ENCODE measurements at regions not wholly inside any gene's neighbourhood (a gene's known extent, or its start where the extent isn't known, plus 50 kb on each side); places are given as distances from the start of the nearest gene placed in this dataset.
"Not testable (repeated sequence)": the region's sequence is repeated elsewhere in the genome, so short reads cannot be mapped to it uniquely, and the experiment has no call there.

GRCh38 chr15:31507573-31507972, 180.9 kb downstream of the KLF13 start:
- H3K23ac ChIP-seq (ENCODE audit: low read depth, low read length, poor library complexity); H4K8ac ChIP-seq (ENCODE audit: low read depth, low read length); H3K18ac ChIP-seq (ENCODE audit: low read length); H4K91ac ChIP-seq (ENCODE audit: low read depth, low read length, poor library complexity); H3K4me1 ChIP-seq (ENCODE audit: control insufficient read depth in 2 of 2, insufficient read depth in 1 of 2, low read depth in 1 of 2, low read length in 2 of 2); H2BK12ac ChIP-seq (ENCODE audit: low read length); H2BK15ac ChIP-seq (ENCODE audit: low read length); H2BK5ac ChIP-seq (ENCODE audit: low read length); H3K4me2 ChIP-seq (ENCODE audit: insufficient read depth, low read length, poor library complexity, severe bottlenecking); H3K14ac ChIP-seq (ENCODE audit: low read length); H2AK5ac ChIP-seq (ENCODE audit: low read depth, low read length); H2BK120ac ChIP-seq (ENCODE audit: low read depth, low read length); DNase-seq (ENCODE audit: low spot score); H3K27ac ChIP-seq (replicated peaks; ENCODE audit: low read length); H3K4me3 ChIP-seq (ENCODE audit: low read length in 2 of 2); H3K4ac ChIP-seq (ENCODE audit: low read length); H2AFZ ChIP-seq (ENCODE audit: low read length); H3K36me3 ChIP-seq (replicated peaks in 1 of 2; ENCODE audit: control insufficient read depth in 2 of 2, insufficient read depth in 2 of 2, low read length in 2 of 2); H3K9ac ChIP-seq (ENCODE audit: low read depth, low read length, poor library complexity); H3K9me3 ChIP-seq (replicated peaks in 1 of 2; ENCODE audit: control insufficient read depth in 2 of 2, insufficient read depth in 1 of 2, low read depth in 1 of 2, low read length in 2 of 2); H3K79me1 ChIP-seq (ENCODE audit: low read depth, low read length); H3K27me3 ChIP-seq (ENCODE audit: control insufficient read depth in 3 of 3, insufficient read depth in 3 of 3, low read depth in 1 of 3, low read length in 3 of 3): not testable (repeated sequence)
- 100% methylated on average over 1 of the region's 5 CpGs; no CpG with 5 or more reads in 1 of the 2 donors for WGBS, 2 donors (ENCODE audit: extremely low coverage in 2 of 2, insufficient read length in 2 of 2, insufficient replicate concordance in 1 of 2)

- H3K4me3 ChIP-seq (ENCODE audit: low read length in 2 of 2) = no peak overlapping the region
These were observed 182.0 kb downstream of the KLF13 start for GRCh38 chr15:31508656-31509055.

GRCh38 chr15:31510057-31510456, 183.4 kb downstream of the KLF13 start:
- H4K8ac ChIP-seq (ENCODE audit: low read depth, low read length) = no peak overlapping the region
- no CpG with 5 or more reads among the region's 11 CpGs for WGBS, 2 donors (ENCODE audit: extremely low coverage in 2 of 2, insufficient read length in 2 of 2, insufficient replicate concordance in 1 of 2)
- H2BK12ac ChIP-seq (ENCODE audit: low read length) = no peak overlapping the region
- H3K23ac ChIP-seq (ENCODE audit: low read depth, low read length, poor library complexity) = no peak overlapping the region
- H3K27me3 ChIP-seq (ENCODE audit: control insufficient read depth in 3 of 3, insufficient read depth in 3 of 3, low read depth in 1 of 3, low read length in 3 of 3) = no peaks in the 10 kb centered on the region
- H3K27ac ChIP-seq (replicated peaks; ENCODE audit: low read length) = no peak overlapping the region
- H3K4me3 ChIP-seq (ENCODE audit: low read length in 2 of 2) = no peak overlapping the region
- H2AK5ac ChIP-seq (ENCODE audit: low read depth, low read length) = no peak overlapping the region
- DNase-seq (ENCODE audit: low spot score) = no peak
- no peaks in the 10 kb centered on the region for H3K4me1 ChIP-seq (ENCODE audit: control insufficient read depth in 2 of 2, insufficient read depth in 1 of 2, low read depth in 1 of 2, low read length in 2 of 2)
- no peak overlapping the region for H2BK5ac ChIP-seq (ENCODE audit: low read length)
- H2AFZ ChIP-seq (ENCODE audit: low read length) = no peak overlapping the region
- H3K79me1 ChIP-seq (ENCODE audit: low read depth, low read length) = no peaks in the 10 kb centered on the region
- no peak overlapping the region for H3K14ac ChIP-seq (ENCODE audit: low read length)
- H2BK120ac ChIP-seq (ENCODE audit: low read depth, low read length) = no peak overlapping the region
- H3K9ac ChIP-seq (ENCODE audit: low read depth, low read length, poor library complexity) = no peak overlapping the region
- no peak overlapping the region for H3K18ac ChIP-seq (ENCODE audit: low read length)
- H4K91ac ChIP-seq (ENCODE audit: low read depth, low read length, poor library complexity) = no peak overlapping the region
- H3K9me3 ChIP-seq (replicated peaks in 1 of 2; ENCODE audit: control insufficient read depth in 2 of 2, insufficient read depth in 1 of 2, low read depth in 1 of 2, low read length in 2 of 2) = no peaks in the 10 kb centered on the region
- H3K36me3 ChIP-seq (replicated peaks in 1 of 2; ENCODE audit: control insufficient read depth in 2 of 2, insufficient read depth in 2 of 2, low read length in 2 of 2) = no peaks in the 10 kb centered on the region
- no peak overlapping the region for H2BK15ac ChIP-seq (ENCODE audit: low read length)
- no peak overlapping the region for H3K4ac ChIP-seq (ENCODE audit: low read length)
- no peak overlapping the region for H3K4me2 ChIP-seq (ENCODE audit: insufficient read depth, low read length, poor library complexity, severe bottlenecking)

More at GRCh38 chr15:31508656-31509055, 182.0 kb downstream of the KLF13 start:
- Histone ChIP-seq H2BK12ac (ENCODE audit: low read length) (no peak overlapping the region), H2BK15ac (ENCODE audit: low read length) (no peak overlapping the region), H3K4ac (ENCODE audit: low read length) (no peak overlapping the region), H2BK5ac (ENCODE audit: low read length) (no peak overlapping the region), H3K9me3 (replicated peaks in 1 of 2; ENCODE audit: control insufficient read depth in 2 of 2, insufficient read depth in 1 of 2, low read depth in 1 of 2, low read length in 2 of 2) (no peaks in the 10 kb centered on the region), H4K91ac (ENCODE audit: low read depth, low read length, poor library complexity) (no peak overlapping the region), H3K9ac (ENCODE audit: low read depth, low read length, poor library complexity) (no peak overlapping the region), H3K23ac (ENCODE audit: low read depth, low read length, poor library complexity) (no peak overlapping the region), H2AFZ (ENCODE audit: low read length) (no peak overlapping the region), H3K4me2 (ENCODE audit: insufficient read depth, low read length, poor library complexity, severe bottlenecking) (no peak overlapping the region), H3K27me3 (ENCODE audit: control insufficient read depth in 3 of 3, insufficient read depth in 3 of 3, low read depth in 1 of 3, low read length in 3 of 3) (no peaks in the 10 kb centered on the region), H3K36me3 (replicated peaks in 1 of 2; ENCODE audit: control insufficient read depth in 2 of 2, insufficient read depth in 2 of 2, low read length in 2 of 2) (no peaks in the 10 kb centered on the region), H3K14ac (ENCODE audit: low read length) (no peak overlapping the region), H2BK120ac (ENCODE audit: low read depth, low read length) (no peak overlapping the region), H3K18ac (ENCODE audit: low read length) (no peak overlapping the region), H3K27ac (replicated peaks; ENCODE audit: low read length) (no peak overlapping the region), H2AK5ac (ENCODE audit: low read depth, low read length) (no peak overlapping the region), H3K4me1 (ENCODE audit: control insufficient read depth in 2 of 2, insufficient read depth in 1 of 2, low read depth in 1 of 2, low read length in 2 of 2) (no peaks in the 10 kb centered on the region), H4K8ac (ENCODE audit: low read depth, low read length) (no peak overlapping the region), H3K79me1 (ENCODE audit: low read depth, low read length) (no peaks in the 10 kb centered on the region)
- no peak for DNase-seq (ENCODE audit: low spot score)
- 82 to 100% methylated on average over 1 to 2 of the region's 10 CpGs for WGBS, 2 donors (ENCODE audit: extremely low coverage in 2 of 2, insufficient read length in 2 of 2, insufficient replicate concordance in 1 of 2)

DNA sequence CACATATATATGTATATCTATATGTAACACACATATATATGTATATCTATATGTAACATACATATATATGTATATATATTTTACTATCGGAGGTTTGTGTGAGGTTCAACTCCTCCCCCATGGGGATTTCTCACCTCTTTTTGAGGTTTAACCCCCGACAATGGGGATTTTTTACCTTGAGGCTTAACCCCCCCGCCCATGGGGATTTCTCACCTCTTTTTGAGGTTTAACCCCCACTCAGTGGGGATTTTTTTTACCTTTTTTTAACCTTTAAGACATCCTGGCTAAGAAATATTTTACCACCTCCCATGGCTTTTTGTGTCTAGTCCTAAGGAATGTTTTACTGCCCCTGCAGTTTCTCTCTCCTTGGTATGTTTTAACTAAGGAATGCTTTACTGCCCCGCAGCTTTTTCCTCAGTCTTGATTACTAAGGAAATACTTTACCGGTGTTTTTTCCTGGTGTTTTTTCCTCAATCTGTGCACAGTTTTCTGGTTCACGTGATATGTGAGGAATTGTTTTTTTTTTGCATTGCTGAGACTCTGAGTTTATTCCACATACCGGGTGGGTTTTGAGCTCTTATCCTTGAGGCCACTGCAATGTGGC, 185.2 kb downstream of the KLF13 start:
- Histone ChIP-seq H4K91ac (ENCODE audit: low read depth, low read length, poor library complexity) (no peak overlapping the region), H3K4ac (ENCODE audit: low read length) (no peak overlapping the region), H3K27me3 (ENCODE audit: control insufficient read depth in 3 of 3, insufficient read depth in 3 of 3, low read depth in 1 of 3, low read length in 3 of 3) (no peaks in the 10 kb centered on the region), H3K9me3 (replicated peaks in 1 of 2; ENCODE audit: control insufficient read depth in 2 of 2, insufficient read depth in 1 of 2, low read depth in 1 of 2, low read length in 2 of 2) (no peaks in the 10 kb centered on the region), H3K4me2 (ENCODE audit: insufficient read depth, low read length, poor library complexity, severe bottlenecking) (no peak overlapping the region), H2BK120ac (ENCODE audit: low read depth, low read length) (no peak overlapping the region), H3K36me3 (replicated peaks in 1 of 2; ENCODE audit: control insufficient read depth in 2 of 2, insufficient read depth in 2 of 2, low read length in 2 of 2) (no peaks in the 10 kb centered on the region), H4K8ac (ENCODE audit: low read depth, low read length) (no peak overlapping the region), H2AK5ac (ENCODE audit: low read depth, low read length) (no peak overlapping the region), H3K9ac (ENCODE audit: low read depth, low read length, poor library complexity) (no peak overlapping the region), H3K27ac (replicated peaks; ENCODE audit: low read length) (no peak overlapping the region), H2BK15ac (ENCODE audit: low read length) (no peak overlapping the region), H3K18ac (ENCODE audit: low read length) (no peak overlapping the region), H3K23ac (ENCODE audit: low read depth, low read length, poor library complexity) (no peak overlapping the region), H2BK5ac (ENCODE audit: low read length) (no peak overlapping the region), H3K14ac (ENCODE audit: low read length) (no peak overlapping the region), H3K4me1 (ENCODE audit: control insufficient read depth in 2 of 2, insufficient read depth in 1 of 2, low read depth in 1 of 2, low read length in 2 of 2) (no peaks in the 10 kb centered on the region), H3K79me1 (ENCODE audit: low read depth, low read length) (no peaks in the 10 kb centered on the region), H2BK12ac (ENCODE audit: low read length) (no peak overlapping the region), H2AFZ (ENCODE audit: low read length) (no peak overlapping the region), H3K4me3 (ENCODE audit: low read length in 2 of 2) (no peak overlapping the region)
- no peak for DNase-seq (ENCODE audit: low spot score)
- WGBS, 2 donors (ENCODE audit: extremely low coverage in 2 of 2, insufficient read length in 2 of 2, insufficient replicate concordance in 1 of 2) = no CpG with 5 or more reads among the region's 7 CpGs
